K562 (cell line): ENCODE measurements at regions not wholly inside any gene's neighbourhood (a gene's known extent, or its start where the extent isn't known, plus 50 kb on each side); places are given as distances from the start of the nearest gene placed in this dataset.

Experiments used
- ATAC-seq: fragments of 200-7000 bp; cut with Tn5 transposase; 3 replicates; pipeline ENCODE4 v1.9.1; 2020; ENCODE audit warnings: moderate library complexity
- BruUV-seq: library from RNA; stranded (reverse); fragments of 400-500 nt; replicated peaks from 2 replicates; lab custom pipeline; 2021; lab: Mats Ljungman, UMichigan
- CTCF ChIA-PET: fragments of 300-600 bp; formaldehyde crosslinking; extraction: SDS; loops from one replicate; lab custom pipeline; 2021; ENCODE audit warnings: low intra/inter-chr PET ratio; lab: Yijun Ruan, JAX
- POLR2A ChIA-PET: fragments of 300-600, 350-650 bp; sonication (Branson Sonifier 250); formaldehyde crosslinking; extraction: SDS; loops from one replicate; lab custom pipeline; 2021; ENCODE audit warnings: antibody characterized with exemption, inconsistent platforms; lab: Yijun Ruan, JAX
- DNase-seq, 4 experiments: peaks; one replicate each; pipeline versions ENCODE4 v3.0.0 to v3.0.0-alpha.2; 2011 to 2018; ENCODE audit warnings: low spot score in 3 of 4, mixed read lengths in 3 of 4; ENCODE audit errors: extremely low read depth in 1 of 4
- FAIRE-seq: peaks from 2 replicates; lab custom pipeline; 2011; peaks lifted over from hg19 to GRCh38; lab: Jason Lieb, UNC
- H2AFZ ChIP-seq: 2 replicates; pipeline ENCODE4 v1.6.0; 2011; ENCODE audit warnings: low read depth, low read length, control low read depth, inconsistent platforms
- H3K27ac ChIP-seq: fragments of 200-600 bp; 3 replicates; pipeline ENCODE4 v1.8.0; 2011; ENCODE audit warnings: low read depth, mild to moderate bottlenecking, control low read depth, inconsistent platforms, low read length, moderate library complexity, mixed read lengths; ENCODE audit errors: extremely low read depth
- H3K27me3 ChIP-seq, 2 experiments: fragments of 300-600 bp in 1 of 2; 2 replicates in 1 of 2; 3 replicates in 1 of 2; pipeline versions ENCODE4 v1.6.0 to v1.8.0; 2011; ENCODE audit warnings: inconsistent platforms in 2 of 2, low read length in 2 of 2, mild to moderate bottlenecking in 1 of 2, mixed read lengths in 1 of 2, moderate library complexity in 1 of 2; ENCODE audit not compliant: control insufficient read depth in 2 of 2, insufficient read depth in 2 of 2
- H3K36me3 ChIP-seq: fragments of 300-600 bp; 3 replicates; pipeline ENCODE4 v1.8.0; 2011; ENCODE audit warnings: mild to moderate bottlenecking, low read length, inconsistent platforms; ENCODE audit not compliant: control insufficient read depth, insufficient read depth
- H3K4me1 ChIP-seq, 2 experiments: fragments of 200-600 bp in 1 of 2; replicated peaks in 1 of 2; 2 replicates in 1 of 2; 3 replicates in 1 of 2; pipeline versions ENCODE4 v1.5.1 to v1.8.0; 2011; ENCODE audit warnings: inconsistent platforms in 2 of 2, low read length in 2 of 2, mild to moderate bottlenecking in 1 of 2, mixed read lengths in 1 of 2, moderate library complexity in 1 of 2; ENCODE audit not compliant: control insufficient read depth in 2 of 2, insufficient read depth in 2 of 2
- H3K4me2 ChIP-seq: 2 replicates; pipeline ENCODE4 v1.6.1; 2011; ENCODE audit warnings: low read length, control low read depth, inconsistent platforms, mixed read lengths; ENCODE audit not compliant: insufficient read depth
- H3K4me3 ChIP-seq: fragments of 200-600 bp; sonication (generic), shearing (Covaris generic); 2 replicates; pipeline ENCODE4 v1.5.1; 2016; ENCODE audit warnings: control low read depth, inconsistent platforms
- H3K79me2 ChIP-seq: fragments of 200-600 bp; 3 replicates; pipeline ENCODE4 v1.8.0; 2011; ENCODE audit warnings: low read length, inconsistent platforms; ENCODE audit not compliant: control insufficient read depth, insufficient read depth
- H3K9ac ChIP-seq, 2 experiments: 2 replicates each; pipeline versions ENCODE4 v1.6.0 to v1.6.1; 2011; ENCODE audit warnings: low read depth in 2 of 2, low read length in 2 of 2, control low read depth in 1 of 2, inconsistent platforms in 1 of 2, mild to moderate bottlenecking in 1 of 2, mixed read lengths in 1 of 2; ENCODE audit not compliant: insufficient read depth in 1 of 2
- H3K9me1 ChIP-seq: one replicate; pipeline ENCODE4 v1.6.0; 2011; ENCODE audit warnings: inconsistent platforms, mild to moderate bottlenecking, low read length, moderate library complexity; ENCODE audit not compliant: control insufficient read depth, insufficient read depth
- H3K9me3 ChIP-seq: replicated peaks from 2 replicates; pipeline ENCODE4 v1.5.1; 2011; ENCODE audit warnings: low read depth, low read length, inconsistent platforms; ENCODE audit not compliant: control insufficient read depth, insufficient read depth
- H4K20me1 ChIP-seq: replicated peaks from 2 replicates; pipeline ENCODE4 v1.6.1; 2011; ENCODE audit warnings: low read length, inconsistent platforms, mixed read lengths; ENCODE audit not compliant: control insufficient read depth, insufficient read depth
- ATF6 ChIP-seq: sonication (generic); formaldehyde crosslinking; IDR thresholded peaks from 2 replicates; pipeline ENCODE4 v1.4.0; 2020; ENCODE audit warnings: mild to moderate bottlenecking, missing genetic modification reagents
- CTCF ChIP-seq, 3 experiments: IDR thresholded peaks in 2 of 3; conservative IDR thresholded peaks in 1 of 3; 2 replicates each; pipeline ENCODE4 v1.5.1; 2011 to 2012; ENCODE audit warnings: low read length in 3 of 3, mild to moderate bottlenecking in 3 of 3, control low read depth in 2 of 3, improper control_type of control experiment in 1 of 3, inconsistent platforms in 1 of 3, low read depth in 1 of 3, mixed read lengths in 1 of 3, moderate library complexity in 1 of 3; ENCODE audit not compliant: insufficient read depth in 2 of 3
- KAT2B ChIP-seq: IDR thresholded peaks from one replicate; pipeline ENCODE4 v1.6.1; 2012; ENCODE audit warnings: low read depth, mild to moderate bottlenecking, control low read depth, inconsistent platforms, low read length, moderate library complexity
- KLF6 ChIP-seq: fragments of 250-450 bp; sonication (Bioruptor Pico); IDR thresholded peaks from 2 replicates; pipeline ENCODE4 v1.4.0; 2020; ENCODE audit warnings: mild to moderate bottlenecking, moderate library complexity, borderline replicate concordance
- LEF1 ChIP-seq: fragments of 450-650 bp; IDR thresholded peaks from 2 replicates; pipeline ENCODE4 v1.6.1; 2016; ENCODE audit warnings: mild to moderate bottlenecking
- NR1H2 ChIP-seq: sonication (generic); formaldehyde crosslinking; IDR thresholded peaks from 2 replicates; pipeline ENCODE4 v1.4.0; 2020; ENCODE audit warnings: mild to moderate bottlenecking, missing genetic modification reagents
- NR2C1 ChIP-seq, 2 experiments: fragments of 450-650 bp; IDR thresholded peaks; 2 replicates each; pipeline ENCODE4 v1.6.1; 2017; ENCODE audit warnings: mild to moderate bottlenecking in 2 of 2, antibody characterized with exemption in 1 of 2, inconsistent platforms in 1 of 2, missing compliant biosample characterization in 1 of 2, missing genetic modification characterization in 1 of 2
- PURB ChIP-seq: sonication (generic); formaldehyde crosslinking; IDR thresholded peaks from 2 replicates; pipeline ENCODE4 v1.9.0; 2021; ENCODE audit warnings: low read depth, mild to moderate bottlenecking, missing genetic modification reagents
- RBM14 ChIP-seq: fragments of 200-400 bp; formaldehyde crosslinking; IDR thresholded peaks from 2 replicates; pipeline ENCODE4 v1.6.1; 2018; ENCODE audit warnings: low read depth, mild to moderate bottlenecking, low read length, moderate library complexity, borderline replicate concordance; ENCODE audit not compliant: insufficient read depth
- TBL1XR1 ChIP-seq, 2 experiments: IDR thresholded peaks; 2 replicates each; pipeline ENCODE4 v1.6.1; 2012; ENCODE audit warnings: improper control_type of control experiment in 2 of 2, low read length in 2 of 2, mild to moderate bottlenecking in 1 of 2
- TEAD4 ChIP-seq, 2 experiments: sonication (generic) in 1 of 2; formaldehyde crosslinking in 1 of 2; IDR thresholded peaks; 2 replicates each; pipeline versions ENCODE4 v1.6.1 to v1.8.0; 2012 to 2022; ENCODE audit warnings: borderline replicate concordance in 1 of 2, inconsistent platforms in 1 of 2, low read length in 1 of 2, mild to moderate bottlenecking in 1 of 2, missing genetic modification reagents in 1 of 2
- TSHZ1 ChIP-seq: fragments of 250-450 bp; sonication (Bioruptor Pico); IDR thresholded peaks from 2 replicates; pipeline ENCODE4 v1.4.0; 2020; ENCODE audit warnings: mild to moderate bottlenecking, moderate library complexity
- WGBS: fragments of 100-300 bp; shearing (Covaris generic); methylation state at CpG from one replicate; pipeline ENCODE4 v1.1.6; 2016; ENCODE audit warnings: low coverage, mixed read lengths; ENCODE audit not compliant: insufficient coverage; ENCODE audit errors: missing lambda C conversion rate; 5-methylcytosine and 5-hydroxymethylcytosine counted together
- in situ Hi-C: fragments of 300-500 bp; cut with MboI; formaldehyde crosslinking; loops from 4 replicates; pipeline ENCODE4 v1.15.0; 2018; ENCODE audit warnings: inconsistent platforms, mixed read lengths
- intact Hi-C: fragments of 100-400 bp; cut with micrococcal nuclease; formaldehyde crosslinking; loops from 2 replicates; pipeline ENCODE4 v1.14.2; 2022

GRCh38 chr16:80004113-80004512 is 403.6 kb upstream of the MAF start (continued):
- TF ChIP-seq ATF6 (CRISPR knock-in tag) (no peak), PURB (CRISPR knock-in tag) (no peak), TEAD4 (IDR thresholded peaks at IDR 0.05; ENCODE audit: low read length) (no peak), TEAD4 (CRISPR knock-in tag; IDR thresholded peaks at IDR 0.05; ENCODE audit: borderline replicate concordance) (no peak)

GRCh38 chr16:80002261-80002660 is 401.7 kb upstream of the MAF start:
- ATAC-seq (no peak), FAIRE-seq (no peak), DNase-seq (no peak)
- Histone ChIP-seq H2AFZ (no peak overlapping the region), H3K4me3 (no peak overlapping the region), H3K9ac (no peak overlapping the region), H3K4me2 (no peak overlapping the region), H3K79me2 (no peaks in the 10 kb centered on the region), H3K27ac (no peak overlapping the region), H3K4me1 (peaks cover 3 to 13% of the 10 kb centered on the region in 2 experiments; a peak in 3 of 5 replicates), H3K9me1 (no peaks in the 10 kb centered on the region), H3K9me3 (no peaks in the 10 kb centered on the region), H4K20me1 (no peaks in the 10 kb centered on the region), H3K27me3 (no peaks in the 10 kb centered on the region), H3K36me3 (no peaks in the 10 kb centered on the region)
- intact Hi-C loops = no loop called here
- POLR2A ChIA-PET = interaction anchor here (1.5 kb wide), 1 partner anchor 8 kb away, joined by 3 read pairs; no protein-coding TSS in a partner anchor
- 50% methylated on average over 2 of the region's 2 CpGs for WGBS
- in situ Hi-C loops = no loop called here
- CTCF ChIA-PET = no interaction called here
- no TSS peak for BruUV-seq
- TF ChIP-seq RBM14 (no peak), LEF1 (no peak), NR1H2 (CRISPR knock-in tag) (no peak), TSHZ1 (CRISPR knock-in tag) (no peak), KLF6 (no peak), CTCF (IDR thresholded peaks at IDR 0.05 in 2 of 3, conservative IDR thresholded peaks at IDR 0.05 in 1 of 3; ENCODE audit: insufficient read depth in 2 of 3, low read depth in 1 of 3, low read length in 3 of 3) (no peak), KAT2B (no peak), NR2C1 (IDR thresholded peaks at IDR 0.05) (no peak), NR2C1 (tag; IDR thresholded peaks at IDR 0.05) (no peak), TBL1XR1 (IDR thresholded peaks at IDR 0.05; ENCODE audit: low read length in 2 of 2) (no peak)
